IPS DF 4.7 (cell line): ENCODE measurements at regions not wholly inside any gene's neighbourhood (a gene's known extent, or its start where the extent isn't known, plus 50 kb on each side); places are given as distances from the start of the nearest gene placed in this dataset.
"Not testable (repeated sequence)": the region's sequence is repeated elsewhere in the genome, so short reads cannot be mapped to it uniquely, and the experiment has no call there.

ENCODE experiments used
- DNase-seq: peaks from one replicate; pipeline ENCODE4 v3.0.0-alpha.2; 2013; ENCODE audit warnings: low spot score; ENCODE audit errors: extremely low read depth

- not testable (repeated sequence) for DNase-seq
These were observed 269.0 kb downstream of the FAM72C start for GRCh38 chr1:143702739-143703138.

- DNase-seq = no peak
These were observed 272.1 kb downstream of the FAM72C start for GRCh38 chr1:143699731-143700130.

- DNase-seq = no peak
These were observed 272.7 kb downstream of the FAM72C start for GRCh38 chr1:143699115-143699514.

- DNase-seq = no peak
These were observed 273.8 kb downstream of the FAM72C start for GRCh38 chr1:143698016-143698415.

GRCh38 chr1:143694085-143694484 is 277.7 kb downstream of the FAM72C start:
- DNase-seq = no peak

- no peak for DNase-seq
These were observed 279.7 kb downstream of the FAM72C start for GRCh38 chr1:143691971-143692529.

GRCh38 chr1:143691400-143691891 is 280.3 kb downstream of the FAM72C start:
- no peak for DNase-seq

GRCh38 chr1:143689781-143690180 is 282.0 kb downstream of the FAM72C start:
- no peak for DNase-seq

GRCh38 chr1:143680304-143680703 is 291.5 kb downstream of the FAM72C start:
- no peak for DNase-seq

GRCh38 chr1:143672983-143673382 is 298.8 kb downstream of the FAM72C start:
- no peak for DNase-seq

- DNase-seq = no peak
These were observed 304.1 kb downstream of the FAM72C start for GRCh38 chr1:143667730-143668129.

GRCh38 chr1:143666851-143667250 is 304.9 kb downstream of the FAM72C start:
- no peak for DNase-seq

GRCh38 chr1:143665606-143666005 is 306.2 kb downstream of the FAM72C start:
- no peak for DNase-seq

GRCh38 chr1:143663056-143663455 is 308.7 kb downstream of the FAM72C start:
- DNase-seq = not testable (repeated sequence)

- no peak for DNase-seq
These were observed 310.2 kb downstream of the FAM72C start for GRCh38 chr1:143661418-143662101.

GRCh38 chr1:143660354-143660941 is 311.3 kb downstream of the FAM72C start:
- DNase-seq = no peak

GRCh38 chr1:143653429-143653802 is 318.4 kb downstream of the FAM72C start:
- no peak for DNase-seq

GRCh38 chr1:143652744-143653428 is 318.9 kb downstream of the FAM72C start:
- DNase-seq = no peak

GRCh38 chr1:143652187-143652586 is 319.6 kb downstream of the FAM72C start:
- no peak for DNase-seq

GRCh38 chr1:143651350-143651992 is 320.3 kb downstream of the FAM72C start:
- no peak for DNase-seq

GRCh38 chr1:143644035-143644434 is 327.8 kb downstream of the FAM72C start:
- DNase-seq = not testable (repeated sequence)
